ENCODE measurements at regions not wholly inside any gene's neighbourhood (a gene's known extent, or its start where the extent isn't known, plus 50 kb on each side); places are given as distances from the start of the nearest gene placed in this dataset.

DNA sequence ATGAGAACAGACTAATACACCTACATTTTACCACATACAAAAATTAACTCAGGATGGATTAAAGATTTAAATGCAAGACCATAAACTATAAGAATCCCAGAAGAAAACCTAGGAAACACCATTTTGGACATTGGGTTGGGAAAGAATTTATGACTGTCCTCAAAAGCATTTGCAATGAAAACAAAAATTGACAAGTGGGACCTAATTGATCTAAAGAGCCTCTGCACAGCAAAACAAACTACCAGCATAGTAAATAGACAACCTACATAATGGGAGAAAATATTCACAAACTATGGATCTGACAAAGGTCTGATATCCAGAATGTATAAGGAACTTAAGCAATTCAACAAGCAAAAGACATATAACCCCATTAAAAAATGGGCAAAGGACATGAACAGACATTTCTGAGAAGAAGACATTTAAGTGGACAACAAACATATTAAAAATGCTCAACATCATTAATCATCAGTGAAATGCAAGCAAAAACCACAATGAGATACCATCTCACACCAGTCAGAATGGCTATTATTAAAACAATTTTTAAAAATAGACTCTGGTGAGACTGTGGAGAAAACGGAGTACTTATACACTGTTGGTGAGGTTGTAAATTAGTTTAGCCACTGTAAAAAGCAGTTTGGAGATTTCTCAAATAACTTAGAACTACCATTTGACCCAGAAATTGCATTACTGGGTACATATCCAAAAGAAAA is 221.7 kb upstream of the DIPK2B start:
- TF ChIP-seq, protein P1, sequence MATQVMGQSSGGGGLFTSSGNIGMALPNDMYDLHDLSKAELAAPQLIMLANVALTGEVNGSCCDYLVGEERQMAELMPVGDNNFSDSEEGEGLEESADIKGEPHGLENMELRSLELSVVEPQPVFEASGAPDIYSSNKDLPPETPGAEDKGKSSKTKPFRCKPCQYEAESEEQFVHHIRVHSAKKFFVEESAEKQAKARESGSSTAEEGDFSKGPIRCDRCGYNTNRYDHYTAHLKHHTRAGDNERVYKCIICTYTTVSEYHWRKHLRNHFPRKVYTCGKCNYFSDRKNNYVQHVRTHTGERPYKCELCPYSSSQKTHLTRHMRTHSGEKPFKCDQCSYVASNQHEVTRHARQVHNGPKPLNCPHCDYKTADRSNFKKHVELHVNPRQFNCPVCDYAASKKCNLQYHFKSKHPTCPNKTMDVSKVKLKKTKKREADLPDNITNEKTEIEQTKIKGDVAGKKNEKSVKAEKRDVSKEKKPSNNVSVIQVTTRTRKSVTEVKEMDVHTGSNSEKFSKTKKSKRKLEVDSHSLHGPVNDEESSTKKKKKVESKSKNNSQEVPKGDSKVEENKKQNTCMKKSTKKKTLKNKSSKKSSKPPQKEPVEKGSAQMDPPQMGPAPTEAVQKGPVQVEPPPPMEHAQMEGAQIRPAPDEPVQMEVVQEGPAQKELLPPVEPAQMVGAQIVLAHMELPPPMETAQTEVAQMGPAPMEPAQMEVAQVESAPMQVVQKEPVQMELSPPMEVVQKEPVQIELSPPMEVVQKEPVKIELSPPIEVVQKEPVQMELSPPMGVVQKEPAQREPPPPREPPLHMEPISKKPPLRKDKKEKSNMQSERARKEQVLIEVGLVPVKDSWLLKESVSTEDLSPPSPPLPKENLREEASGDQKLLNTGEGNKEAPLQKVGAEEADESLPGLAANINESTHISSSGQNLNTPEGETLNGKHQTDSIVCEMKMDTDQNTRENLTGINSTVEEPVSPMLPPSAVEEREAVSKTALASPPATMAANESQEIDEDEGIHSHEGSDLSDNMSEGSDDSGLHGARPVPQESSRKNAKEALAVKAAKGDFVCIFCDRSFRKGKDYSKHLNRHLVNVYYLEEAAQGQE (IDR thresholded peaks at IDR 0.05; ENCODE audit: insufficient replicate concordance, low read depth), result no peak
- TF ChIP-seq, protein P2, sequence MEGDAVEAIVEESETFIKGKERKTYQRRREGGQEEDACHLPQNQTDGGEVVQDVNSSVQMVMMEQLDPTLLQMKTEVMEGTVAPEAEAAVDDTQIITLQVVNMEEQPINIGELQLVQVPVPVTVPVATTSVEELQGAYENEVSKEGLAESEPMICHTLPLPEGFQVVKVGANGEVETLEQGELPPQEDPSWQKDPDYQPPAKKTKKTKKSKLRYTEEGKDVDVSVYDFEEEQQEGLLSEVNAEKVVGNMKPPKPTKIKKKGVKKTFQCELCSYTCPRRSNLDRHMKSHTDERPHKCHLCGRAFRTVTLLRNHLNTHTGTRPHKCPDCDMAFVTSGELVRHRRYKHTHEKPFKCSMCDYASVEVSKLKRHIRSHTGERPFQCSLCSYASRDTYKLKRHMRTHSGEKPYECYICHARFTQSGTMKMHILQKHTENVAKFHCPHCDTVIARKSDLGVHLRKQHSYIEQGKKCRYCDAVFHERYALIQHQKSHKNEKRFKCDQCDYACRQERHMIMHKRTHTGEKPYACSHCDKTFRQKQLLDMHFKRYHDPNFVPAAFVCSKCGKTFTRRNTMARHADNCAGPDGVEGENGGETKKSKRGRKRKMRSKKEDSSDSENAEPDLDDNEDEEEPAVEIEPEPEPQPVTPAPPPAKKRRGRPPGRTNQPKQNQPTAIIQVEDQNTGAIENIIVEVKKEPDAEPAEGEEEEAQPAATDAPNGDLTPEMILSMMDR (IDR thresholded peaks at IDR 0.05; ENCODE audit: insufficient read depth, low read length), result no peak
